NCI-H1417 (cell line): ENCODE measurements at regions not wholly inside any gene's neighbourhood (a gene's known extent, or its start where the extent isn't known, plus 50 kb on each side); places are given as distances from the start of the nearest gene placed in this dataset.

Experiments used
- DNase-seq, 3 experiments: peaks; one replicate each; lab custom pipeline; 2025; lab: John Stamatoyannopoulos, UW

DNA sequence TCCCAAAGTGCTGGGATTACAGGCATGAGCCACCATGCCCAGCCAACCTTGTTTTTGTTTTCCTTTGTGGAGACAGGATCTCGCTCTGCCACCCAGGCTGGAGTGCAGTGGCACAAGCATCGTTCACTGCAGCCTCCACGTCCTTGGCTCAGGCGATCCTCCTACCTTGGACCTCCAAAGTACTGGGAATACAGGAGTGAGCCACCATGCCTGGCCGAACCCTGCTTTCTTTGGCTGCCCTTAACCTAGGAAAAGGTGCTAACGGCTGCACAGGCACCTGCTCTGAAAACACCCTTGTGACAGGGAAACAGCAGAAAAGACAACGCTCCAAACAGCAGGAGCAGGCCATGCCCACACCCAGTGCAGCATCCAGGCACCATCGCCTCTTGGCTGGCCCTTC is 71.9 kb downstream of the OAT start:
- no peak for DNase-seq

DNA sequence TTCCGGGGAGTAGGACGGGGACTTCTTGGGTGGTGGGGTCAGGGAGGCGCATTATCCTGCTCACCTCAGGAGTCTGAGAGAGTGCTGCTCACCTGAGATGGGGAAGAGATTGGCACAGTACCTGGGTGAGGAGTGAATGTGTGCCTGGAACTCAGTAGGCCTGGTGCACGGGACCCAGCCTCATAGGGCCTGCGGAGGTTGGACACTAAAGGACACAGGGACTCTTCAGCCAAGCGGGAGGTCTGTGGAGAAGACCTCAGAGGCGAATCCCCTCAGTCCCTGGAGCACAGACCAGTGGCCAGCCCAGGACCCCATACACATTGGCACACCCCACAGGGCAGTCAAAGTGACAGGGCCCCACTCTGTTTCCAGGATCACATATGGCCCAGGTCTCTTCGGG is 73.2 kb downstream of the OAT start:
- DNase-seq, result no peak

DNA sequence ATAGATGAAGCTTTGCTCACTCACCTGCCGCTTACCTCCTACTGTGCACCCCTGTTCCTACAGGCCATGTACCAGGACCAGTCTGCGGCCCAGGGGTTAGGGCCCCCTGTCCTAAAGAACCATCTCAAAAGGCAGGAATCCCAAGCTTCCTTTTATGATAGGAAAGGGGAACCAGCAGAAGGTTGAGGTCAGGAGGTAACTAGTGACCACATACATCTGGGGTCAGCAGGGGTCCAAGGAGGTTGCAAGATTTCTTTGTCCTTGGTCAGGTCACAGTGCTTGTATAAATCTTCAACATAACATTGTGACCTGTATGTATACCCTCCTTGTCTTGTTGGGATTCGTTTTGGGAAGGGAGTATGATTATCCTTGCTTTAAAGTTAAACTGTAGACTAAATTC is 73.8 kb downstream of the OAT start:
- DNase-seq, result no peak

DNA sequence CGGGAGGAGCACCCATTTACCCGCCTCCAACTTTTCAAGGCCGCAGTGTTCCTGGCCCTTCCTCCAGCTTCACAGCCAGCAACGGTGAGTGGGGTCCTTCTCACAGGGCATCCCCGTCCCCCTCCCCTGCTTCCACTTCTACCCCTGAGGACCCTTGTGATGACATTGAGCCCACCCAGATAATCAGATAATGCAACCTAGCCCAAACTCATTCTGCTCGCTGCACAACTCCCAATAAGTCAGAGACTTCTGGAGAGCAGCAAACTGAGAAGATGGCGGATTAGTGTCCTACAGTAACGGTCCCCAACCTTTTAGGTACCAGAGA is 74.5 kb downstream of the OAT start:
- DNase-seq, result no peak

DNA sequence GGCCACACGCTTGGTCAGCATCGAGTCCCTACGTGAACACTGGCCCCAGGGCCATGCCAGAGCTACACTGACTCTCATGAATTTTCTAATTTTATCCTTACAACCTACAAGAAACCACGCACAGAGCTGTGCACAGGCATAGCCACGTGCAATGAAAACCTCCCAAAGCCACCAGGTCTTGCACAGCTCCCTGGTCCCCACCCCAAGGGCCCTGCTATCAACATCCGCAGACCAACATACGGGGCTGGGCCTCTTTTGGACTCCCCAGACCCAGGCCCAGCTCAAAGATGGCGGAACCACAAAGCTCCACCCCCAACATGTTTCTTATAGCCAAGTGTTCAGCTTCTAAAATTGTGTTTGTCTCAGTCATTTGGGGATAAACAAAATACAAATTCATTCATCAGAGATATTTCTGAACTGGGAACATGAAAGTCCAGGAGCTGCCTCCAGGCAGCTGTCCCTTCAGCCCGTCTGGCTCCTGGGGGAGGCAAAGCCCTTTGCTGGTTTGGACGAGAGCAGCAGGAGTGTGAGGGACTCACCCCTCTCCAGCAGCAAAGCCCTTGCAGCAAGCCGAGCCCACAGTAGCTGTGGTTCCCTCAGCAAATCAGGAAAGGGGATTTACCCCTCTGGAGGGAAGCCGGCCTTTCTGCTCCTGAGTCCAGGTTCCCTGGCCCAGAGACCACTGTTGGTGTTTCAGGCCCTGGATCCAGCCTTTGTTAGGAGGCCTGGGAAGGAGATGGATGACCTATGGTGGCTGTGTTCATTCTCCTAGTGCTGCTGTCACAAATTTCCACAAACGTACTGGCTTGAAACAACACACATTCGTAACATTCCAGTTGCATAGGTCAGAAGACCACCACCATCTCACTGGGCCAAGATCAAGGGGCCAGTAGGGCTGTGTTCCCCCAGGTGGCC is 75.1 kb downstream of the OAT start:
- DNase-seq, result no peak

DNA sequence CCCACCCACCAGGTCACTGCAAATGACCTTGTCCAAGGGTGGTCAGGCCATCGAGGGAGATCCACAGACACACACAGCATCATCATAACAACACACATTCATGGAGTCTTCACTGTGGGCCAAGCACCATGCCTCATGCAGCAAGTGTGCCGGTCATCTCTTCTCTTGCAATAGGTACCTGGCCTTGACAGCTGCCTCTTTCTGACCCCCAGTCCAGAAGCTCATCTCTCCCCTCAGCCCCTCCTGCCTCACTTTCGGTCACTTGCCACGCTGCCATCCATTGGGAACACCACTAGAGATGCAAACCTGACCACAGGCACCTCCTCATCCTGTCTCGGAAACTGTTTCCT is 75.9 kb downstream of the OAT start:
- no peak for DNase-seq

DNA sequence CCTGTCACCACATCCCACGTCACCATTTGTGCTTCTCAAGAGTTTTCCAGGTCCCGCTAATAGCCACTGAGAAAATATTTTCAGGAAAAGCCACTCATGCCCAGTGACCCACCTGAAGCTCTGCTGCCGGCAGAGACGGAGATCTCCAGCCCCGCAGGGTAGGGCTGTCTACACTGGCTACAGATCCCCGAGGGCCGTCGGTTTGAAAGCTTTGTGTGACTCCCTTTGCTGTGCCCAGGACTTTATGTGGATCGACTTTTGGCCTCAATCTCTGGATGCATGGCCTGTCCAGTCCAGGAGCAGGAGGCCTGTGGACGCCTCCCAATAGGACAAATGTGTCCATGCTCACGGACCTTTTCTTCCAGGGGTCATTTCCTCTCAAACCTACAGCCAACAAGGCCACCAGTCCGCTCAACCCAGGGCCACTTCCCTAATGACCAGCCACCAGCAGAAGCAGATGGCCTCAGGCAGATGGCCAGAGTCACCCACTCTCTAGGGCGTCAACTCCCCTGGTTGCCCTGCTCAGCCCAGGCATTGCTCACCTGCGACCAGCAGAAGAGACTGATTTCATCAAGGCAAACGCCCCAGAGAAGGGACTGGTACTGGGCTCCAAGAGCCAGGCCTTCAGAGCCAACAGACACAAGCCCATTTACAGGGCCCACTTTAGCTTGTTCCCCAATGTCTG is 76.4 kb downstream of the OAT start:
- DNase-seq, result no peak

DNA sequence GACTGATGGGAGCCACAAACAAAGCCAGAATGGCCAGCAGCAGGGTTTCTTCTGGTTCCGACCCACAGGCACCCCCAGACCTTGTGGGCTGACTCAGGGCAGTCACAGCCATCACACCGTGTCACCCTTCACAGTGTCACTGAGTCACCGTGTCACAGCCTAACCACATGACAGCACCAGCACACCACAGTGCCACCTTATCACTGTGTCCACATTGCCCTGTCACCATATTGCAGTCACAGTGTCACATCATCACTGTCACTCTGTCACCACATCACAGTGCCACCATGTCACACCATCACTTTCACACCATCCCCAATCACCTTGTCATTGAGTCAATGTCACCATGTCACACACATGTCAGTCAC is 77.0 kb downstream of the OAT start:
- DNase-seq, result no peak

DNA sequence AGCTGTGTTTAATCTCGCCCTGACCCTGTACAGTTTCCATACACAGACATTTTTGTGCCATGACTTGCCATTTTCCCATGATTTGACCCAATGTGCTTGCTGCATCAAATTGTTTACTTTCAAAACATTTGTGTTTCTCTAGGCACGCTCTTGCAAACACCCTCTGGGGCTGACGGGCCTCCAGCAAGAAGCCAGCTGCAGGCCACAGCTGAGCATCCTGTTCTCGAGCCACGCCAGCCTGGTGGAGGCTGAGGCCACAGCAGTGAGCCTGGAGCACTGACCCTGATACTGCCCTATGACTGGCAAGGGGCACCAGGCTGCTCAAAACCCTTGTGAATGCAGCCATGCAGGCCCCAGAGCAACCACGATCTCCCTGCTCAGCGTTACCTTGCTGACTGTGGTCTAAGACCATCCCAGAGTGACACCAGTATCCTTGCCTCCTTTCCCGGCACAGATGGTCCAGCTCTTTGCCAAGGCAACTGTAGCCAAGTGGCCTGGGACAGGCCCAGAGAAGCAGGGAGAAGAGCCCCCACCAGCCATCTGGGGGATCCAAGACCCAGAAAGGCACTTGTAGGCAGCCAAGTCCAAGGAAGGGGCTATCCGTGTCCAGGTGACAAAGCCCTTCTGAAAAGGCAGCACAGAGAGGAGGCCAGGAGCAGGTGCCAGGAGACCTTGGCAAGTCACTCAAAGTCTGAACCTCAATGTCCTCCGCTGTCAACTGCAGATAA is 78.5 kb downstream of the OAT start:
- DNase-seq, result no peak

DNA sequence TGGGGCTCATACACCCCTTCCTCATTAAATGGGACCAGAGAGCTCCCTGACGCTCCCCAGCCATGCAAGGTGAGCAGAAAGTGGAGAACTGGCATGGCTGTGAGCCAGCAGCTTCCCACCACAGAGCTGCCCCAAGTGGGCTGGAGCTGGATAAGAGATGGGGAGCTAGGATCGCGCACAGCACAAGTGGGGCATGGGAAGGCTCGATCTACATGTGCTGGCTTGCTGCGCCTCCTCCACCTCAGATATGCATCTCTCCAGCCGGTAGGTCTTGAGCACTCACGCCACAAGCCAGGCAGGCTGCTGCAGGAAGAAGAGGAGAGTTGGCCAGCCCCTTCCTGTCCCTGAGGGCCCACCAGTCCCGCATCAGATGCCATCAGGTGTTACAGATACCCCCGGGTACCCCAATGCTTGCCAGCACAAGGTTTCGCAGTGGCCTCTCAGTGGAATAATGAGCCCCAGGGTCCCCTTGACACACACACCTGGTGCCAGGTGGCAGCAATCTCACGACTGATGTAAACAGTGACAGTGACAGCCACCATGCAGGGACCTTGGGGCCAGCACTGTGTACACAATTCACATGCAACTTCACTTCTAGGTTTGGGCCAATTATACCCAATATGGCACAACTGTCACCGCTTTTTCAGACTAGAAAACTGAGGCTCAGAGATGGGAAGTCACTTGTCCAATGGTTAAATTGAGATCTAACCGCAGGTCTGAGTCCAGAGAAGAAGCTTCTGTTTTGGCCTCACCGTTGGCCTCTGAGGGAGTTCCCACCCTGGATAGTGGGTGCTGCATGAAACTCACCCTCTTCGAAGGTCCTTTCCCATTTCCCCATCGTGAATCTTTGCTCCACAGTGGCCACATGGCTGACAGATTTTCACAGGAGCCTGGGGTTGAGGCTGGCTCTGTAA is 79.3 kb downstream of the OAT start:
- DNase-seq, result peak in 2 of 3 experiments; percentile 0 to 2

DNA sequence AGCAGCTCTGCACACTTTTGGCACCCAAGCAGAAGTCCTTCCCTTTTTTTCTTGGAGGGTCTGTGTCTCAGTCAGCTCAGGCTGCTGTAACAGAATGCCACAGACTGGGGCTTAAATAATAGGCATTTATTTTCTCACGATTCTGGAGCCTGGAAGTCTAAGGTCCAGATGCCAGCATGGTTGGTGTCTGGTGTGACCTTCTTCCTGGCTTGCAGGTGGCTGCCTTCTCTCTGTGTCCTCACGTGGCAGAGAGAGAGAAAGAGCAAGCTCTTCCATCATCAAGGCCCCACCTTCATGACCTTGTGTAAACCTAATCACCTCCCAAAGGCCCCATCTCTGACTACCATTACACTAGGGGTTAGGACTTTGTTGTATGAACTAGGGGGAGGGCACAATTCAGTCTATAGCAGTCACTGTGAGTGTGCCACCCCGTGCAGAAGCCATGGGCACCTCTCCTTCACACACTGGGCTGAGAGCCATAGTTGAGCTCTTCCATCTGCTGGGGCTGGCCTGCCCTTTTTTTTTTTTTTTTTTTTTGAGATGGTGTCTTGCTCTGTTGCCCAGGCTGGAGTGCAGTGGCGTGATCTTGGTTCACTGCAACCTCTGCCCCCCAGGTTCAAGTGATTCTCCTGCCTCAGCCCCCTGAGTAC is 80.3 kb downstream of the OAT start:
- DNase-seq, result no peak

DNA sequence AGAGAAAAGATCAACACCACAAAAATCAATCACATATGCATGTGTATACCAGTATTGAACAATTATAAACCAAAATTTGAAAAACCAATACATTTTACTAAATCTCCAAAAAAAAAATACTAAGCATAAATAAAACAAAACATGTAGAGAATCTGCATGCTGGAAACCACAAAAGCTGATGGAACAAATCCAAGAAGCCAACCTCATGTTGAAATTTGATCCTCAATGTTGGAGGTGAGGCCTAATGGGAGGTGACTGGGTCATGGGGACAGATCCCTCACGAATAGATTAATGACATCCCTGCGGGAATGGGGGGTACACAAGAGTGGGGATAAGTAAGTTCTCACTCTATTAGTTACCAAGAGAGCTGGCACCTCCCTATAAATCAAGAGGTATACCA is 82.5 kb downstream of the OAT start:
- DNase-seq, result no peak

DNA sequence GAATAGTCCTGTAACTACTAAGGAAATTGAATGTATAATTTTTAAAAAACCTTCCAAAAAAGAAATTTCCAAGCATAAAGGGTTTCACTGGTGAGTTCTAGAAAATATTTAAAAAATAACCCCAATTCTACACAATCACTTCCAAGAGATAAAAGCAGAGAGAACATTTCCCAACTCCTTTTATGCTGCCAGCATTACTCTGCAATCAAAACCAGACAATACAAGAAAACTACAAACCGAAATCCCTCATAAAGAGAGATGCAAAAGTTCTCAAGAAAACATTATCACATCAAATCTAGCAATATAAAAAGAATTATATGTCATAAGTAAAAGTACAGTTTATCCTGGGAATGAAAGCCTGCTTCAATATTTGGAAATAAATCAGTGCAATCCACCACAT is 84.8 kb downstream of the OAT start:
- no peak for DNase-seq

DNA sequence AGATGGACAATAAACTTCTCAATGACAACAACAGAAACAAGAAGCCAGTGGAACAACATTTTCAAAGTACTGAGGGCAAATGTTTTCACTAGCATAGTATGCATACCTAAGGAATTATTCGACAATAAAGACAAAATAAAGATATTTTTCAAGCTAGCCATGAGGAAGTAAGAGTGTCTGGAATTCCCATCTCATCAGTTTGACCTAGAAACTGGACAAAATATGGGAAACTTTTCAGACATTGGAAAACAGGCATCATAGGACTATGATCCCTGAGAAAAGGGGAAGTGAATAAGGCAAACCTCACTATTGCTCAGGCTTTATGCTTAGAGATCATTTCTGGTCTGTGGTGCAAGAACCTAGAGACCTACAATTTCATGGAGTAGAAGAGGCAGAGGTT is 86.3 kb downstream of the OAT start:
- DNase-seq, result no peak

DNA sequence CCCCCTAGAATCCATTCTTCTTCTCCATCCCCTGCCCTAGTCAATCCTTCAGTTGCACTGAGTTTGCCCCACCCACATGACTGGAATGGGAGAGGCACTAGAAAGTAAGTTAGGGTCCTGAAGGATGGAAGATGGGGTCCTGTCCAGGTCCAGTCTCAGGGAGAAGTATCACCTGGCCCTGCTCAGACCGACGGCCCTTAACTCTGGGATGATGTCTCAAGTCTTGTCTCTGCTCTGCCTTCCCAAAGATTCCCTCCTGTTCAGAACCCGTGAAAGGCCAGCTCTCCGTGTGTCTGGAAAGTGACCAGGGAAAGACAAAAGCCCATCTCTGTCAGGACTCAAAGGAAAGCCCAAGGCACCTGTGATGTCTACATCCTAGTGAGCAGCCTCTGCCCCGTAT is 88.8 kb downstream of the OAT start:
- no peak for DNase-seq

DNA sequence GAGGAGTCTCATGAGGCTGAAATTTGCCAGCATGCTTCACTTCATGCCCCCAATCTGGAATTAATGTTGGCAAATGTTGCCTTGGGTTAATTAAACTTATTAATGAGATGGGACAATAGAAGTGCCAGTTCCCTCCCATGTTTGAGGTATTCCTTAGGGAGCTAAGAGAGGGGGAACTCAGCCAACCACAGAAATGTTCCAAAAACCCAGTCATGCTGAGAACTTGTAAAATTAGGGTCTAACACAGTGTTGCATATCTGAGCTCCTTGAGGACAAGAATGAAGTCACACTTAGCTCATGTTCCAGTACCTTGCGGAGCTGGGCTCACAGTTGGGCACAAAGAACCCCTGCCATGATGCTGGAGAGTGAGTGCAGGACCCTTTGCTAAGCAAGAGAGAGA is 89.4 kb downstream of the OAT start:
- no peak for DNase-seq

DNA sequence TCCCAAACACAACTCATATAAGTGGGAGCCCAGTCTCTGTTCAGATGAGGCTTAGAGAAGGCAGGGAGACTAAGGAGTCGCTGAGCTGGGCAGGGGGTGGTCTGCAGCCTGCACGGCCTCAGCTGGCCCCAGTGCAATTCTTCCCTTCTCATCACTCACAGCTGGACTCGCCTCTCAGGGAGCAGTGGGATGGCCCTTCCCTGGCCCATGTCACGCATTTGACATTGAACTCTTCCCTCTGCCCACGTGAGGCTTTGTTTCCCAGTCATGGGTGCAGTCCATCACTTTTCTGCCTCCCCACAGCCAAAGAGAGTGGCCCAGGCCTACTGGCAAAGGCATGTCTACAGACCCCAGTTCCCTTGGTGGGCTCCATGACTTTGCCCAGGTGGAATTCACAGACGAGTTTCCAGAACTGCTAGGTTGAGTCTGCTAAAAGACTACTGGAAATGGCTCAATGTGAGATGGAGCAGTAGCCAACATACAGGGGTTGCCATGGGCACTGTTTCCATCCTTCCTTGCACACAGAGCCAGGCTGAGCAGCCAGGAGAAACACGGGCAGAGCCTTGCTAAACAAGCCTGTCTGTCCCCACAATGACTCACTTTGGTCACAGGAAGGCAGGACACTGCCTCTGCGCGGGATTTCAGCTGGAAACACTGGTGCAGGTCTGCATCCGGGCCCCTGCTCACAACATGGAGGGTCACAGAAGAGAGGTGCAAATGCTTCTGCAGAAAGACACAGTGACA is 90.1 kb downstream of the OAT start:
- no peak for DNase-seq

DNA sequence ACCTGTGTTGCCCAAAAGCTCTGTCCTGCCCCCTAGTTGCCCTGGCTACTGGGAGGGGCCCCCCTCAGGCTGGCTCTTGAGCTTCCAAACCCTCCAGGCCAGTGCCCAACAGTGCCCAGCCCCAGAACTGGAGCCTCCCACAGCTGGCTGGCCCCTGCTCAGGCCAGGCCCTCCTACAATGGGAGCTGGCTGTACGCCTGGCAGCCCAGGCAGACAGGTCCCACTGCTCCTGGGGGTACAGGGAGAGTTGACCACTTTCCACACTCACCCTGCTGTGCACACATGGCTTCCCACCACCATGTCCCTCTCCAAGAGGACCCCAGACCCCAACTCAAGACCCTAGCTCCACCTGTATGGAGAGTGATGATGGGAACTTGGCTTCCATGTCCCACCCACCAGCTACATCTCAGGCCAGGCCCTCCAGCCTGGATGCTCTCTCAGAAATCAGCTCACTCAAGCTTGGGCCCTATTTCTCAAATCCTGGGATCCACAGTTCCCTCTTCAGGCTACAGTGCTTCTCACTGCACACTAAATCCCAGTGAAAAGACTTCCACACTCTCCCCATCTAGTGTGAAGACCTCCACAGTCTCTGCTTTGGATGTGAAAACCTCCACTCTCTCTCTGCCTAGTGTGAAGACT is 92.6 kb downstream of the OAT start:
- DNase-seq, result no peak

DNA sequence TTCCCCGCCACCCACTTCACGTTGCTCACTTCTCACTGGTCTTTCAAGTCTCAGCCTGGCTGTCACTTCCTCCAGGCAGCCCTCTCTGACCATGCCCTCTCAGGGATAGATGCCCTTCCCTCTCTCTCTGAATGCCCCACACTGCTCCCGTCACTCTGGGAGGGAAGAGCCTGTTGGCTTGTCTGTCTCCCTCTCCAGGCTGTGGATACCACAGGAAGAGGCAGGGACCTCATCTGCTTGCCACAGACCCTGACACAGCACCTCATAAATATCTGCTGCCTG is 93.1 kb downstream of the OAT start:
- DNase-seq, result no peak

DNA sequence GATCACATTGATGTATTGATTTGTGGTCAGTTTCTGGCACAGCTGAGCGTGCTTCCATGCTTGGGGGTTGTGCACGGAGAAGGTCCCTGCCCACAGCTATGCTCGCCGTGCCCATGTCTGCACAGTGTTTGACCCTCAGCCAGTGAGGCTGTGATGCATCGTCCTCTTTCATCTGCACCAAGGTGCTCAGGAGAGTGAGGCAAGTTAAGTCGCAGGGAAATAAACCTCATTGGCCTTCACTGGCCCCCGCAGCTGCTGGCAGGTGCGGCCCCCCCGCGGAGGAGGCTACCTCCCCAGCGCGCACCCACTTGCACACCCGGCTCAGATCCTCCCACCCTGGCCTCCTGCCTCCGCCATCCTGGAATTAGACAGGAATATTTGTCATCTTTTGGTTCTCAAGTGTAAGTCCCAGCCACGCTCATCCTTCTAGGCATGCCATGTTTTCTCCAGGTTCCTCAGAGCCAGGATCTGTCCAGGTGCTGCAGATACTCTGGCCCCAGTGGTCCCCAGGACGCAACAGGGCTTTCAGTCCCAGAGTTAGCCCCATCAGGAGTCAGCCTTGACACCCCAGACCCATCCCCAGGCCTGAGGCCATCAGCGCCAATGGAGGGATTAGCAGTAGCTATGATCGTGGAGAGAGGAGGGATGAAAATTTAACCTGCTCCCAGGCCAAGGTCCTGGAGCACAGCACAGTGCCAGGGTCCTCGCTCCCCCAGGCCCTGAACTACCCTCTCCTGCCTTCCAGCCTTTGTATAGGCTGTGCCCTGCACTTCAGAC is 93.7 kb downstream of the OAT start:
- no peak for DNase-seq
